ENCODE measurements at regions not wholly inside any gene's neighbourhood (a gene's known extent, or its start where the extent isn't known, plus 50 kb on each side); places are given as distances from the start of the nearest gene placed in this dataset.
"Not testable (repeated sequence)": the region's sequence is repeated elsewhere in the genome, so short reads cannot be mapped to it uniquely, and the experiment has no call there.

GRCh38 chr3:20736287-20736852, 550.4 kb upstream of the SGO1 start:
- Histone ChIP-seq H3K4me1 (no peaks in the 10 kb centered on the region), H3K9ac (no peak overlapping the region), H3K9me3 (replicated peaks in 1 of 11) (no peaks in the 10 kb centered on the region), H3K27me3 (no peaks in the 10 kb centered on the region), H3K27ac (no peak overlapping the region), H3K4me2 (no peak overlapping the region), H3K4me3 (no peak overlapping the region), H4K20me1 (no peaks in the 10 kb centered on the region), H3K36me3 (no peaks in the 10 kb centered on the region)
- TF ChIP-seq Cebpa-rat (IDR thresholded peaks at IDR 0.05) = no peak

DNA sequence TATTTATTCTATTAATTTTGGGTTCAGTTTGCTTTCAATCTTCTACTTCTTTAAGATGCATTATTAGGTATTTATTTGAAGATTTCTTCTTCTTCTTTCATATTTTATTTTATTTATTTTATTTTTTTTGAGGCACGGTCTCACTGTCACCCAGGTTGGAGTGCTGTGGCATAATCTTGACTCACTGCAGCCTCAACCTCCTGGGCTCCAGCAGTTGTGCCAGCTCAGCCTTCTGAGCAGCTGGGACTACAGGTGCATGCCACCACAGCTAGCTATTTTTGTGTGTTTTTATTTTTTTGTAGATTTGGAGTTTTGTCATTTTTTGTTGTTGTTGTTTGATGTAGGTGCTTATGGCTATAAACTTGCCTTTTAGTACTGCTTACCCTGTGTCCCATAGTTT, 543.2 kb upstream of the SGO1 start:
- no peak overlapping the region for H3K4me3 ChIP-seq

GRCh38 chr3:20726786-20727185, 540.8 kb upstream of the SGO1 start:
- no peak for TF ChIP-seq Cebpa-rat (IDR thresholded peaks at IDR 0.05)
- no peaks in the 10 kb centered on the region for H3K36me3 ChIP-seq
- H3K9me3 ChIP-seq (replicated peaks in 1 of 11) = no peaks in the 10 kb centered on the region
- H3K27me3 ChIP-seq = no peaks in the 10 kb centered on the region
- H3K4me1 ChIP-seq = no peaks in the 10 kb centered on the region
- H3K4me3 ChIP-seq = no peak overlapping the region
- no peaks in the 10 kb centered on the region for H4K20me1 ChIP-seq
- H3K27ac ChIP-seq = no peak overlapping the region
- no peak overlapping the region for H3K9ac ChIP-seq
- no peak overlapping the region for H3K4me2 ChIP-seq

More for the DNA sequence above, 543.2 kb upstream of the SGO1 start:
- TF ChIP-seq Cebpa-rat (IDR thresholded peaks at IDR 0.05) = no peak
- H3K9ac ChIP-seq = no peak overlapping the region
- no peaks in the 10 kb centered on the region for H3K9me3 ChIP-seq (replicated peaks in 1 of 11)
- no peaks in the 10 kb centered on the region for H3K4me1 ChIP-seq
- no peaks in the 10 kb centered on the region for H4K20me1 ChIP-seq
- no peaks in the 10 kb centered on the region for H3K27me3 ChIP-seq
- no peak overlapping the region for H3K4me2 ChIP-seq
- H3K27ac ChIP-seq = no peak overlapping the region
- H3K36me3 ChIP-seq = no peaks in the 10 kb centered on the region

GRCh38 chr3:20724241-20724640, 538.2 kb upstream of the SGO1 start:
- Histone ChIP-seq H3K9ac (no peak overlapping the region), H3K27ac (no peak overlapping the region), H3K9me3 (replicated peaks in 1 of 11) (no peaks in the 10 kb centered on the region), H3K4me1 (no peaks in the 10 kb centered on the region), H3K4me2 (no peak overlapping the region), H3K36me3 (no peaks in the 10 kb centered on the region), H3K27me3 (no peaks in the 10 kb centered on the region), H4K20me1 (no peaks in the 10 kb centered on the region), H3K4me3 (no peak overlapping the region)
- TF ChIP-seq Cebpa-rat (IDR thresholded peaks at IDR 0.05) = no peak

- H3K4me3 ChIP-seq; H3K27ac ChIP-seq; H3K9me3 ChIP-seq (replicated peaks in 1 of 11); H3K27me3 ChIP-seq; H3K9ac ChIP-seq; H3K4me2 ChIP-seq; H3K36me3 ChIP-seq; H3K4me1 ChIP-seq; H4K20me1 ChIP-seq: not testable (repeated sequence)
Measured at GRCh38 chr3:20716425-20716824, 530.4 kb upstream of the SGO1 start.

- H3K9ac ChIP-seq = no peak overlapping the region
- H3K27ac ChIP-seq = no peak overlapping the region
- TF ChIP-seq Cebpa-rat (IDR thresholded peaks at IDR 0.05) = no peak
- no peak overlapping the region for H3K4me2 ChIP-seq
- H4K20me1 ChIP-seq = no peaks in the 10 kb centered on the region
- no peak overlapping the region for H3K4me3 ChIP-seq
- no peaks in the 10 kb centered on the region for H3K36me3 ChIP-seq
- H3K4me1 ChIP-seq = no peaks in the 10 kb centered on the region
- no peaks in the 10 kb centered on the region for H3K27me3 ChIP-seq
- no peaks in the 10 kb centered on the region for H3K9me3 ChIP-seq (replicated peaks in 1 of 11)
Measured at GRCh38 chr3:20701641-20702040, 515.6 kb upstream of the SGO1 start.

DNA sequence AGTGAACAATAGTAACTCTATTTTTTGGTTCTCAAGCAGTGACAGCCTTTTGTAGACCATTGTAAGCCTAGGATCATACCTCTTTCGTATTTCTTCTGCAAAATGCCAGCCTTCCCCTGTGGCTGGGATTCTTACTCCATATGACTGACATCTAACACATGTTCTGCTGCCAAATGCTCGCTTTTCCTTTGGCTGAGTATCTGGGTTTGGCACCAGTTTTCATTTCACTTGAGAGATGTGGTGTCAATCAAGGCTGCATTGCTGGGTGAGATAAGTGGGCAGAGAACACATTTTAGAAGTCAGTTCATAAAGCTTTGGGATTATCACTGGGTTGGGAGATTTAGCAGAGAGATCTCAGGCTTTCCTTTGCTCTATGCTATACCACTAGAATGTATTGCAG, 514.7 kb upstream of the SGO1 start:
- Histone ChIP-seq H3K4me1 (no peaks in the 10 kb centered on the region), H3K27ac (no peak overlapping the region), H3K4me2 (no peak overlapping the region), H3K36me3 (no peaks in the 10 kb centered on the region), H3K9ac (no peak overlapping the region), H3K4me3 (no peak overlapping the region), H3K27me3 (no peaks in the 10 kb centered on the region), H4K20me1 (no peaks in the 10 kb centered on the region), H3K9me3 (replicated peaks in 1 of 11) (no peaks in the 10 kb centered on the region)
- TF ChIP-seq Cebpa-rat (IDR thresholded peaks at IDR 0.05) = no peak

DNA sequence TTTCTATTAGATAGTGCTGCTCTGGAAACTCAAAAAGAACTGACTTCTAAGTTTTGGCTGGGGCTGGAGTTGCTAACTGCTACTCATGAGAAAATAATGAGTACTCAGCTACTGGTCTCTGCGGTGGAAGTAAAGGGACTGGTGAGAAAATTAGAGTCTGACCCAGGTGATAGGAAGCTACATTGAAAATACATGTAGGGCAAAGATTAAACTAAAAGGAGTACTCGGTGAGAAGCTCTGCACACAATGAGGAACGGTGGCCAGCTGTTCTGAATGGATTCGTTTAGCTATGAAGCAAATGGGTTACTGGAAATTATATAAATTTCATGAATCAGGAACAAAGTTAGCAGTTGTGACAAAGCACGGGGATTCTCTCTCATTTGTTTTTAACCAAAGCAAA, 512.9 kb upstream of the SGO1 start:
- Histone ChIP-seq H3K27ac (no peak overlapping the region), H3K36me3 (no peaks in the 10 kb centered on the region), H3K27me3 (no peaks in the 10 kb centered on the region), H4K20me1 (no peaks in the 10 kb centered on the region), H3K9ac (no peak overlapping the region), H3K4me1 (no peaks in the 10 kb centered on the region), H3K4me2 (no peak overlapping the region), H3K9me3 (replicated peaks in 1 of 11) (no peaks in the 10 kb centered on the region), H3K4me3 (no peak overlapping the region)
- no peak for TF ChIP-seq Cebpa-rat (IDR thresholded peaks at IDR 0.05)

GRCh38 chr3:20696388-20697150, 510.6 kb upstream of the SGO1 start:
- Histone ChIP-seq H3K27me3 (no peaks in the 10 kb centered on the region), H4K20me1 (no peaks in the 10 kb centered on the region), H3K36me3 (no peaks in the 10 kb centered on the region), H3K4me2 (no peak overlapping the region), H3K4me3 (no peak overlapping the region), H3K4me1 (no peaks in the 10 kb centered on the region), H3K9me3 (replicated peaks in 1 of 11) (no peaks in the 10 kb centered on the region), H3K9ac (no peak overlapping the region), H3K27ac (no peak overlapping the region)
- TF ChIP-seq Cebpa-rat (IDR thresholded peaks at IDR 0.05) = no peak

GRCh38 chr3:20692675-20693074, 506.7 kb upstream of the SGO1 start:
- no peaks in the 10 kb centered on the region for H3K36me3 ChIP-seq
- no peaks in the 10 kb centered on the region for H3K27me3 ChIP-seq
- H3K27ac ChIP-seq = no peak overlapping the region
- H3K4me2 ChIP-seq = no peak overlapping the region
- H3K4me1 ChIP-seq = no peaks in the 10 kb centered on the region
- no peak overlapping the region for H3K4me3 ChIP-seq
- no peak overlapping the region for H3K9ac ChIP-seq
- TF ChIP-seq Cebpa-rat (IDR thresholded peaks at IDR 0.05) = no peak
- no peaks in the 10 kb centered on the region for H4K20me1 ChIP-seq
- peaks cover 0 to 7% (median 3%) of the 10 kb centered on the region in 11 experiments; a peak in 18 of 22 replicates for H3K9me3 ChIP-seq (replicated peaks in 1 of 11)

Data from BLaER1 treated with 17β-estradiol and CSF1 and Interleukin-3, amounts not matched to agents 10 nM and 100 nM (cell line).